ENCODE measurements at regions not wholly inside any gene's neighbourhood (a gene's known extent, or its start where the extent isn't known, plus 50 kb on each side); places are given as distances from the start of the nearest gene placed in this dataset.

GRCh38 chr10:31186225-31187000, 132.6 kb upstream of the ZEB1 start:
- Histone ChIP-seq H3K4me3 (ENCODE audit: low read length) (no peak overlapping the region), H3K9me3 (ENCODE audit: control insufficient read depth, insufficient read depth, low read length) (no peaks in the 10 kb centered on the region), H3K27ac (ENCODE audit: low read length) (no peak overlapping the region), H3K36me3 (ENCODE audit: control insufficient read depth, insufficient read depth, low read length) (no peaks in the 10 kb centered on the region), H3K27me3 (ENCODE audit: control insufficient read depth, insufficient read depth, low read length) (no peaks in the 10 kb centered on the region), H3K4me1 (ENCODE audit: control insufficient read depth, insufficient read depth, low read length) (no peaks in the 10 kb centered on the region)
- no peak for DNase-seq (ENCODE audit: low read depth, low spot score)
- no CpG with 5 or more reads among the region's 7 CpGs for WGBS (ENCODE audit: insufficient coverage, insufficient read length)

GRCh38 chr10:31187182-31187581, 131.8 kb upstream of the ZEB1 start:
- Histone ChIP-seq H3K27ac (ENCODE audit: low read length) (no peak overlapping the region), H3K9me3 (ENCODE audit: control insufficient read depth, insufficient read depth, low read length) (no peaks in the 10 kb centered on the region), H3K4me3 (ENCODE audit: low read length) (no peak overlapping the region), H3K27me3 (ENCODE audit: control insufficient read depth, insufficient read depth, low read length) (no peaks in the 10 kb centered on the region), H3K4me1 (ENCODE audit: control insufficient read depth, insufficient read depth, low read length) (no peaks in the 10 kb centered on the region), H3K36me3 (ENCODE audit: control insufficient read depth, insufficient read depth, low read length) (no peaks in the 10 kb centered on the region)
- no peak for DNase-seq (ENCODE audit: low read depth, low spot score)
- no CpG with 5 or more reads among the region's 2 CpGs for WGBS (ENCODE audit: insufficient coverage, insufficient read length)

- WGBS (ENCODE audit: insufficient coverage, insufficient read length), result no CpG with 5 or more reads among the region's 14 CpGs
- no peak for DNase-seq (ENCODE audit: low read depth, low spot score)
Measured at GRCh38 chr10:31187607-31188210, 131.3 kb upstream of the ZEB1 start.

GRCh38 chr10:31188792-31189406, 130.1 kb upstream of the ZEB1 start:
- H3K27ac ChIP-seq (ENCODE audit: low read length), result no peak overlapping the region
- no peaks in the 10 kb centered on the region for H3K36me3 ChIP-seq (ENCODE audit: control insufficient read depth, insufficient read depth, low read length)
- no CpG with 5 or more reads among the region's 4 CpGs for WGBS (ENCODE audit: insufficient coverage, insufficient read length)
- no peaks in the 10 kb centered on the region for H3K4me1 ChIP-seq (ENCODE audit: control insufficient read depth, insufficient read depth, low read length)
- H3K27me3 ChIP-seq (ENCODE audit: control insufficient read depth, insufficient read depth, low read length), result no peaks in the 10 kb centered on the region
- DNase-seq (ENCODE audit: low read depth, low spot score), result no peak
- H3K4me3 ChIP-seq (ENCODE audit: low read length), result no peak overlapping the region
- H3K9me3 ChIP-seq (ENCODE audit: control insufficient read depth, insufficient read depth, low read length), result no peaks in the 10 kb centered on the region

More at GRCh38 chr10:31187607-31188210, 131.3 kb upstream of the ZEB1 start:
- no peak overlapping the region for H3K4me3 ChIP-seq (ENCODE audit: low read length)
- no peaks in the 10 kb centered on the region for H3K36me3 ChIP-seq (ENCODE audit: control insufficient read depth, insufficient read depth, low read length)
- H3K9me3 ChIP-seq (ENCODE audit: control insufficient read depth, insufficient read depth, low read length), result no peaks in the 10 kb centered on the region
- no peaks in the 10 kb centered on the region for H3K4me1 ChIP-seq (ENCODE audit: control insufficient read depth, insufficient read depth, low read length)
- H3K27ac ChIP-seq (ENCODE audit: low read length), result no peak overlapping the region
- H3K27me3 ChIP-seq (ENCODE audit: control insufficient read depth, insufficient read depth, low read length), result no peaks in the 10 kb centered on the region

- Histone ChIP-seq H3K9me3 (ENCODE audit: control insufficient read depth, insufficient read depth, low read length) (no peaks in the 10 kb centered on the region), H3K4me3 (ENCODE audit: low read length) (no peak overlapping the region), H3K36me3 (ENCODE audit: control insufficient read depth, insufficient read depth, low read length) (no peaks in the 10 kb centered on the region), H3K27ac (ENCODE audit: low read length) (no peak overlapping the region), H3K4me1 (ENCODE audit: control insufficient read depth, insufficient read depth, low read length) (no peaks in the 10 kb centered on the region), H3K27me3 (ENCODE audit: control insufficient read depth, insufficient read depth, low read length) (no peaks in the 10 kb centered on the region)
- WGBS (ENCODE audit: insufficient coverage, insufficient read length), result no CpG with 5 or more reads among the region's 2 CpGs
- DNase-seq (ENCODE audit: low read depth, low spot score), result no peak
Measured at GRCh38 chr10:31190488-31190887, 128.5 kb upstream of the ZEB1 start.

- H3K27me3 ChIP-seq (ENCODE audit: control insufficient read depth, insufficient read depth, low read length), result no peaks in the 10 kb centered on the region
- no peaks in the 10 kb centered on the region for H3K4me1 ChIP-seq (ENCODE audit: control insufficient read depth, insufficient read depth, low read length)
- no CpG with 5 or more reads among the region's 6 CpGs for WGBS (ENCODE audit: insufficient coverage, insufficient read length)
- no peak for DNase-seq (ENCODE audit: low read depth, low spot score)
- H3K4me3 ChIP-seq (ENCODE audit: low read length), result no peak overlapping the region
- no peaks in the 10 kb centered on the region for H3K9me3 ChIP-seq (ENCODE audit: control insufficient read depth, insufficient read depth, low read length)
- no peaks in the 10 kb centered on the region for H3K36me3 ChIP-seq (ENCODE audit: control insufficient read depth, insufficient read depth, low read length)
- H3K27ac ChIP-seq (ENCODE audit: low read length), result no peak overlapping the region
Measured at GRCh38 chr10:31192475-31192874, 126.5 kb upstream of the ZEB1 start.

- WGBS (ENCODE audit: insufficient coverage, insufficient read length), result no CpG with 5 or more reads among the region's 4 CpGs
- no peaks in the 10 kb centered on the region for H3K9me3 ChIP-seq (ENCODE audit: control insufficient read depth, insufficient read depth, low read length)
- no peak for DNase-seq (ENCODE audit: low read depth, low spot score)
- H3K4me3 ChIP-seq (ENCODE audit: low read length), result no peak overlapping the region
- no peaks in the 10 kb centered on the region for H3K36me3 ChIP-seq (ENCODE audit: control insufficient read depth, insufficient read depth, low read length)
- H3K4me1 ChIP-seq (ENCODE audit: control insufficient read depth, insufficient read depth, low read length), result no peaks in the 10 kb centered on the region
- no peaks in the 10 kb centered on the region for H3K27me3 ChIP-seq (ENCODE audit: control insufficient read depth, insufficient read depth, low read length)
- no peak overlapping the region for H3K27ac ChIP-seq (ENCODE audit: low read length)
Measured at GRCh38 chr10:31194986-31195385, 124.0 kb upstream of the ZEB1 start.

GRCh38 chr10:31197886-31198285, 121.1 kb upstream of the ZEB1 start:
- Histone ChIP-seq H3K9me3 (ENCODE audit: control insufficient read depth, insufficient read depth, low read length) (no peaks in the 10 kb centered on the region), H3K27me3 (ENCODE audit: control insufficient read depth, insufficient read depth, low read length) (no peaks in the 10 kb centered on the region), H3K36me3 (ENCODE audit: control insufficient read depth, insufficient read depth, low read length) (no peaks in the 10 kb centered on the region), H3K27ac (ENCODE audit: low read length) (no peak overlapping the region), H3K4me1 (ENCODE audit: control insufficient read depth, insufficient read depth, low read length) (no peaks in the 10 kb centered on the region), H3K4me3 (ENCODE audit: low read length) (no peak overlapping the region)
- no peak for DNase-seq (ENCODE audit: low read depth, low spot score)
- WGBS (ENCODE audit: insufficient coverage, insufficient read length), result no CpG with 5 or more reads among the region's 5 CpGs

GRCh38 chr10:31204090-31204489, 114.9 kb upstream of the ZEB1 start:
- DNase-seq (ENCODE audit: low read depth, low spot score), result no peak
- WGBS (ENCODE audit: insufficient coverage, insufficient read length), result no CpG with 5 or more reads among the region's 4 CpGs
- no peak overlapping the region for H3K27ac ChIP-seq (ENCODE audit: low read length)

GRCh38 chr10:31207636-31208035, 111.4 kb upstream of the ZEB1 start:
- Histone ChIP-seq H3K9me3 (ENCODE audit: control insufficient read depth, insufficient read depth, low read length) (no peaks in the 10 kb centered on the region), H3K27ac (ENCODE audit: low read length) (no peak overlapping the region), H3K4me1 (ENCODE audit: control insufficient read depth, insufficient read depth, low read length) (no peaks in the 10 kb centered on the region), H3K27me3 (ENCODE audit: control insufficient read depth, insufficient read depth, low read length) (no peaks in the 10 kb centered on the region), H3K36me3 (ENCODE audit: control insufficient read depth, insufficient read depth, low read length) (no peaks in the 10 kb centered on the region), H3K4me3 (ENCODE audit: low read length) (no peak overlapping the region)
- no peak for DNase-seq (ENCODE audit: low read depth, low spot score)
- WGBS (ENCODE audit: insufficient coverage, insufficient read length), result no CpG with 5 or more reads among the region's 4 CpGs

More at GRCh38 chr10:31204090-31204489, 114.9 kb upstream of the ZEB1 start:
- no peaks in the 10 kb centered on the region for H3K4me1 ChIP-seq (ENCODE audit: control insufficient read depth, insufficient read depth, low read length)
- no peak overlapping the region for H3K4me3 ChIP-seq (ENCODE audit: low read length)
- no peaks in the 10 kb centered on the region for H3K36me3 ChIP-seq (ENCODE audit: control insufficient read depth, insufficient read depth, low read length)
- no peaks in the 10 kb centered on the region for H3K27me3 ChIP-seq (ENCODE audit: control insufficient read depth, insufficient read depth, low read length)
- H3K9me3 ChIP-seq (ENCODE audit: control insufficient read depth, insufficient read depth, low read length), result no peaks in the 10 kb centered on the region
